Peyer's patch (tissue), 4 donors: ENCODE measurements at regions not wholly inside any gene's neighbourhood (a gene's known extent, or its start where the extent isn't known, plus 50 kb on each side); places are given as distances from the start of the nearest gene placed in this dataset.
"Not testable (repeated sequence)": the region's sequence is repeated elsewhere in the genome, so short reads cannot be mapped to it uniquely, and the experiment has no call there.

Source experiments
- CTCF ChIP-seq, 6 experiments: fragments of 450-650 bp in 4 of 6; fragments of 200-600 bp in 2 of 6; sonication (generic) in 1 of 6; IDR thresholded peaks; one replicate each; pipeline ENCODE4 v1.5.1; 2017 to 2019; ENCODE audit warnings: antibody characterized with exemption in 6 of 6, mild to moderate bottlenecking in 3 of 6, moderate library complexity in 1 of 6
- POLR2A ChIP-seq, 2 donors: fragments of 450-650 bp; IDR thresholded peaks; one replicate each; pipeline ENCODE4 v1.5.1; 2017; ENCODE audit warnings: antibody characterized with exemption in 2 of 2, mild to moderate bottlenecking in 2 of 2, moderate library complexity in 2 of 2

DNA sequence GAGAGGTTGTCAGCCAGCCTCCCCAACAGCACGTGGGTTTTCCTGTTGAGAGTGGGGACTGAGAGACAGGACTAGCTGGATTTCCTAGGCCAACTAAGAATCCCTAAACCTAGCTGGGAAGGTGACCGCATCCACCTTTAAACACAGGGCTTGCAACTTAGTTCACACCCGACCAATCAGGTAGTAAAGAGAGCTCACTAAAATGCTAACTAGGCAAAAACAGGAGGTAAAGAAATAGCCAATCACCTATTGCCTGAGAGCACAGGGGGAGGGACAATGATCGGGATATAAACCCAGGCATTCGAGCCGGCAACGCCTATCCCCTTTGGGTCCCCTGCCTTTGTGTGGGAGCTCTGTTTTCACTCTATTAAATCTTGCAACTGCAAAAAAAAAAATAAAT lies 180.5 kb upstream of the TBX18 start:
- TF ChIP-seq POLR2A, CTCF (IDR thresholded peaks at IDR 0.05): not testable (repeated sequence)
